ENCODE measurements at regions not wholly inside any gene's neighbourhood (a gene's known extent, or its start where the extent isn't known, plus 50 kb on each side); places are given as distances from the start of the nearest gene placed in this dataset.

GRCh38 chr9:79408617-79409016 is 163.1 kb upstream of the TLE4 start:
- TF ChIP-seq EZH2phosphoT487 (conservative IDR thresholded peaks at IDR 0.05; ENCODE audit: low read length), result no peak
- no peak for TF ChIP-seq CTCF (IDR thresholded peaks at IDR 0.05; ENCODE audit: insufficient read depth, low read length, poor library complexity, severe bottlenecking)
